ENCODE measurements at regions not wholly inside any gene's neighbourhood (a gene's known extent, or its start where the extent isn't known, plus 50 kb on each side); places are given as distances from the start of the nearest gene placed in this dataset.

DNA sequence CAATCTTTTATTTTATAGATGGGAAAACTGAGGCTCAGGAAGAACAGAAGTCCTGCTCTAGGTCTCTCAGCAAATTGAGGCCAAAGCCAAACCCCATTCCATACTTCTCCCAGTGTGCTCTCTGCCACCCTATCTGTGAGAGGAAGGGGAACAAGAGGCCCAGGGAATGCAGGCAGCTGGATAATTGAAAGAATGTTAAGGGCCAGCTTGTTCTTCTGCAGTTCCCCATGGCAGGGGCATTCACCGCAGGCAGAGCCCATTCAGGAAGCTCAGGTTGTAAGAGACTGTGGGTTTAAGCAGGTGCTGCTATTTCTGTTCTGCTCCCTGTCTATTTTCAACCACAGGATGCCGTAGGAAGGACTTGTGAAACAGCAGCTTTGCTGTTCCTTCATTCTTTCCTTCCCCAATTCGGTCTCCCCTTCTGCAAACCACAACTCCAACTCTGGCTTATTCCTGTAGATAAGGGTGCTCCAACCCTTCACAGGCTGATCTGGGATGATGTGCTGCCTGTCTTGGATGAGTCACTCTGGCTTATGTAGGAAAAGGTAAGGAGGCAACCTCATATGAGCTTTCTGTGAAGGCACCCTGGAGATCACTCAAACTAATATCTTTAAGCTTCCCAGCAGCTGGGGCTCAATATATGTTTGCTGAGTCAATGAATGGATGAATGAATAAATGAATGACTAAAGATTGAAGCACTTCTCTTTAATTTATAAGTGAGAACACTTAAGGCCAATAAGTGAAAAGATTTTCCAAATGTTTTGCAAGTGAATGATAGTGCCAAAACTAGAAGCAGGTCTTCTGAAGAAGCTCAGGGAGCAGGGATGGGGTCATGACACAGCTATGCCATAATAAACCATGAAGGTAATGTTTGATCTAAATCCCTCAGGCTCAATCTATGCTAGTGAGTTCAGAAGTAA, 377.6 kb downstream of the BRINP1 start:
- peak in 8 of 42 donors; percentile 6 to 48 (median 14) for DNase-seq
- intact Hi-C loops (cut with DNase I): no loop called here

DNA sequence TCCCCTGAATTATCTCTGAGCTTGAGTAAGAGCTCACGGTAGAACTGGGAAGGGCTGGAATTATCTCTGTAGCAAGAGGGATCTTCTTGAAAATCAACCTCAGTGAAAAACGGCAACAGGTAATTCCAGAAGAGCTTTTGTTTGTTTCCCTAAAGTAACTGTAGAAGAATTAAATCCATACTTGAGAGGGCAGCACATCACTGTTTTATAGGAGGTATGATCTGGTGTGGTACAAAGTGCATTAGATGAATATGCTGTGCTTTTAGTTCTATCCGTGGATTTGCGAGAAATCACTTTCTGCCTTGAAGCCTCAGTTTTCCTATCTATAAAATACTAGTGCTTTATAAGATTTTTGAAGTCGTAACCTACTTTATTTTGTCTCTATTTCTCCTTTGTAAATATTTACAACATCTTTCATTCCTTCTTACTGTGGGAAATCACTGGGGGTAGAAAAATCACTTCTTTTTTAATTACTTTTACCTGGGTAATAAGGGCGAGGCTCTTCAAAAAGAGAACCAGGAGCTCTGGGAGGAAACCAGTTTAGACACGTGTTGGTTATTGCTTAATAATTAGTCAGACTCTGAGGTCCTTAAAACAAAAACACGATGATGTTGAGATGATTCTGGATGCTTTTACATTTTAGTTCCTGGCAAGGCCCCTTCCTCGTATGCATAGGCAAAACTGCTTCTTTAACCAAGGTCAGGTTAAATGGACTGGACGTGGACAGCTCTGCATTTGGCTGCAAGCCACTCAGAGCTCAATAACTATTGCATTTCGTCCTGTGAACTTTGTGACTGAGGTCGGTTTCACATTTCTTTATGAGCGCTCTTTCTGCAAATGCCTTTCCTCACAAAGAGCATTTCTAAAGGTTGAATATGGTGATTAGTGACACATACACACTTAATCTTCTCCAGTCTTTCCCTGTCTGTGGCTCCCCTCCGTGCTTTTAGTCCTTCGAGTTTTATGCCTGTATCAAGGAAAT, 376.1 kb downstream of the BRINP1 start:
- DNase-seq: no peak
- intact Hi-C loops (cut with DNase I): no loop called here

- intact Hi-C loops (cut with DNase I): no loop called here
- no peak for DNase-seq
Measured at GRCh38 chr9:118993965-118994364, 375.3 kb downstream of the BRINP1 start.

GRCh38 chr9:119002491-119002890, 366.7 kb downstream of the BRINP1 start:
- intact Hi-C loops (cut with DNase I): no loop called here
- DNase-seq: no peak

- intact Hi-C loops (cut with DNase I): no loop called here
- DNase-seq: no peak
Measured at GRCh38 chr9:119003201-119003611, 366.0 kb downstream of the BRINP1 start.

- no peak for DNase-seq
- intact Hi-C loops (cut with DNase I): no loop called here
Measured at GRCh38 chr9:119003882-119004617, 365.2 kb downstream of the BRINP1 start.

DNA sequence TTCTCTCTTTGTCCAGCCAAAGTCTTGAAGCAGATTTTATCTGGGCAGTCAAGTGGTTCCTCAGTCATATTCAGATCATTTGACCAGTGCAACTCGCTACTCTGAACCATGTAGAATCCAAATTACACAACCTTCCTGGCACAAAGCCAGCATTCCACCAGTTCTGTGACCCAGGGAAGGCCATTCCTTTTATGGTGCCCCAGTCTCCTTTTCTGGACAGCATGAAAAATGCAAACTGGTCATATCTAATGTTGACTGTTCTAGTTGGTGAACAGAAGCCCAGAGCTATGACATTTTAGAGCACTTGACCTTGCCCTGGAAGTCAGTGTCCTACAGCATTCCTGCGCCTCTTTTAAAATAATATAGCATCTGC, 364.6 kb downstream of the BRINP1 start:
- peak in 5 of 42 donors; percentile 8 to 53 (median 19) for DNase-seq
- intact Hi-C loops (cut with DNase I): no loop called here

DNA sequence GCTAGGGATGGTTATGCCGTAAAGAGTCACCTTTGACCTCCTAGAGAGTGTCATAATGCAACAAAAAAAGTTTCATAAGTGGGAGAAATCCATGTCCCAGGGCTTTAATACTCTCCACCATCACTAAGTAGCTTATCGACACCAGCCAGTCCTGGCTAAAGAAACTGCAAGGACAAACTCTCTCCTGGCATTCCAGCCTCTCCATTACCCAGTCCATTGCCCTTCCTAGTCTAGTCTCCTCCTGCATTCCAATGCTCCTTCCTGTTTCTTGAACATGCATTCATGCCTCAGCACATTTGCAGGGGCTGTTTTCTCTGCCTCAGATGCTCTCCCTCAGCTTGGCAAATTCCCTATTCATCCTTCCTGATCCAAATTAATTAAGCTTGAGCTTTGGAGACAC, 364.1 kb downstream of the BRINP1 start:
- DNase-seq: no peak
- intact Hi-C loops (cut with DNase I): no loop called here

DNA sequence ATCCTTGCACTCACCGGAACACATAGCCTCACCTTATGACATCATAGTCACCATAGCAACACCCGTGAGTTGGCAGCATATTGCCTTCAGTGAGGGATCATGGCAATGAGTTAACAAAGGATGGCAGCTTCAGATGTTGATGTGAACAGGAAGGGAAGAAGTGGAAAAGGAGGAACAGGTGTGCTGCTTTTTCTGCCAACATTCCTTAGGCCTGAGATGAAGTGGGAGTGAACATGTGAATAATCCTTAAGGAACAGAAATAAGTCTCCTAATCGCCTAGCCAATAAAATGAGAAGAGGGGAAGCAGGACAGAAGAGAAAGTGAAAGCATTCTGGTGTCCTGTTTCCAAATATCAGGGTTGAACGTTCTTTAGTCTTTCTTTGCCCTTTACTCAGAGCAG, 360.0 kb downstream of the BRINP1 start:
- peak in 24 of 42 donors; percentile 12 to 74 (median 40) for DNase-seq
- intact Hi-C loops (cut with DNase I): no loop called here

- intact Hi-C loops (cut with DNase I): no loop called here
Measured at GRCh38 chr9:119020284-119020683, 349.0 kb downstream of the BRINP1 start.

GRCh38 chr9:119020730-119021333, 348.4 kb downstream of the BRINP1 start:
- DNase-seq: no peak
- intact Hi-C loops (cut with DNase I): no loop called here

More at GRCh38 chr9:119020284-119020683, 349.0 kb downstream of the BRINP1 start:
- DNase-seq: no peak

DNA sequence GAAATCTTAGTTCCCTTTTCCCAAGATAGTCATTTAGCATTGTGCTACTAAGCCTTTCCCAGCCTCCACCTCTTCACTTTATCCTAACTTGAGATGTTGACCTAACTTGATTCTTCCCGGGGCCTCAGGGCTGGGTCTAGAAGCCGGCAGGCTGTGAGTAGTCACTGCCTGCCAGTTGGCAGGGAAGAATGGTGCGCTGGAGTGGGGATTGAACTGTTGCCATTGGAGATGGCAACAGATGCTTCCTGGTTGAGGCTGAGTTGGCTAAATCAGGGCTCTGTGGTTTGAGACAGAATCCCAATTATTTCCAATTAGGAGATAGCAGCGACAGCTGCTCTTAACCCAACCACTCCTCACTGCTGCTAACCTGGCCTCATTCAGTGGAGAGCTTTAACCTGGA, 343.1 kb downstream of the BRINP1 start:
- intact Hi-C loops (cut with DNase I): no loop called here

DNA sequence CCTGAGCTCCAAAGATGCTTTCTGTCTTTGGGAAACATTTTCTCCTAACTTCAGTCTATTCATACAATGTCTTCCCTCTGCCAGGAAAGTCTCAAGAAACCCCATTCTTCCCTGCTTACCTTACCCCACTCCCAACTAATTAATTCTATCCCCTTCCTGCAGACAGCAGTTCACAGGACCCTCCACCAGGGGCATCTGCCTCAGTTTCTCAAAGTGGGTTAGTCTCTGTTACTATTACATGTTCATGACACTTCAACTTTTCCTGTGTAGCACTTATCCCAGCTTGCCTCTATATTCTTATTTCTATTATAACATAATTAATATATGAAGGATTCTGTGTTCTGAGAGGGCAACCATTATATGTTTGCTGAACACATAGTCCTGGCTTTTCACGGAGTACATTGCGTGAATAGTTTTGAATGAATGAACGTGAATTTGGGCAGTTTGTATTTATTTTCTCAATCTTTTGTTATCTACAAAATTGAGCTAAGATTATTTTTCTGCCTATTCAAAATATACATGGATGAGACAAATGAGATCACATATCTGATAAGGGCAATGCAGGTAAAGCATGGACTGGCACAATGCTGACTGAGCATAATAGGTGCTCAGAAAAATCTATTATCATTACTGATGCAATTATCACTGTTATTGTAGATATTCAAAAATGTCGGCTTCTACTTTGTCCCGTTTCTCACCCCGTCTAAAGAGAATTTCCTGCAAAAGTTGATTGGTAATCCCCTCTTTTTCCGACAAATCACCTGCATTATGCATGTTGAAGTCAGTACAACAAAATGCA, 341.1 kb downstream of the BRINP1 start:
- no peak for DNase-seq
- intact Hi-C loops (cut with DNase I): no loop called here

More for the DNA sequence above, 343.1 kb downstream of the BRINP1 start:
- peak in 35 of 42 donors; percentile 7 to 80 (median 39) for DNase-seq

DNA sequence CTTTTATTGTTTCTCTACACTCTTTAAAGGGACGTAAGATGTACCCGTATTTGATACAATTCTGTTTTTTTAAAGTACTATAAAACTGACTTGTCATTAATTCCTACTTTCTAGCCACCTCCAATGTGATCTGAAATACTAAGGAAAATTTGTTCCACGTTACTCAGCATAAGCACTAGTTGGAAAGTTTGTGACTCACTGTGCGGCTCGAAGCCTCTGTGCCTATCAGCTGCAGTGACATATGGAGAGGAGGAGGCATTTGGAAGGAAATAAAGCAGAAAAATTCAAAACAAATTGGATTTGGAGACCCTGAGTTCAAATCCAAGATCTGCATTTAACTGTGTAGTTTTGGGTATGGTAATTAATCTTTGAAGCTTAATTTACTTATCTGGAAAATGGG, 339.3 kb downstream of the BRINP1 start:
- DNase-seq: peak in 24 of 42 donors; percentile 5 to 63 (median 32)
- intact Hi-C loops (cut with DNase I): no loop called here

- no peak for DNase-seq
- intact Hi-C loops (cut with DNase I): no loop called here
Measured at GRCh38 chr9:119033596-119033995, 335.6 kb downstream of the BRINP1 start.

DNA sequence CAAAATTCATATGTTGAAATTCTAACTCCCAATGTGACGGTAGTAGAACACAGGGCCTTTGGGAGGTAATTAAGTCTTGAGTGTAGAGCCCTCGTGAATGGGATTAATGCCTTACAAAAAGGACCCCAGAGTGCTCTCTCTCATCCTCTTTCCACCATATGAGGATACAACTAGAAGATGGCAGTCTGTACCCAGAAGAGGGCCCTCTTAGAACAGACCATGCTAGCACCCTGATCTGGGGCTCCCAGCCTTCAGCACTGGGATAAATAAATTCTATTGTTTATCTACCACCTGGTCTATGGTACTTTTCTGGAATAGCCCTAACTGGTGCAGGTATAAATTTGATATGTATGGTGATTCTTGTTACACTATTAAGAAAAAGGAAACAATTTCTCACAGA, 332.3 kb downstream of the BRINP1 start:
- intact Hi-C loops (cut with DNase I): no loop called here
- no peak for DNase-seq

- DNase-seq: no peak
- intact Hi-C loops (cut with DNase I): no loop called here
Measured at GRCh38 chr9:119043996-119044395, 325.2 kb downstream of the BRINP1 start.

DNA sequence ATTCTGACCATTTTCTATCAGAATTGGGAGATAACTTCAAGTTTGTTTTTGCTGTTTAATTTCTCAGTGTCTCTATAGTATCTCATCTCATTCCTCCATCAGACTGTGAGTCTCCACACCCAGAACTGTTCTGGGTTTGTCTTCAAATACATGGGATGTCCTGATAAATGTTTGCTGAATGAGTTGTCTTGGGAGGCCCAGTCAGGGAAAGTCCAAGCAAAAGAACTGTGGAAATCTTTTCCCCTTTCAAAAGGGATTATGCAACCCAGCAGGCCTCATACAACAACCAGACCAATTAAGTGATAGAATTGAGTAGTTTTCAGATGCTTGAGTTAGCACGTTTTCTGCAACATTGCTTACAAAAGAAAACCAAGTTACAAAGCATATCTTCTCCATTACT, 324.4 kb downstream of the BRINP1 start:
- DNase-seq: no peak
- intact Hi-C loops (cut with DNase I): no loop called here

Data from head of caudate nucleus (tissue), 42 donors.